Neural cell (in vitro differentiated cells): ENCODE measurements at regions not wholly inside any gene's neighbourhood (a gene's known extent, or its start where the extent isn't known, plus 50 kb on each side); places are given as distances from the start of the nearest gene placed in this dataset.

Experiments
- H2AFZ ChIP-seq: fragments of 200-600, 300-800 bp; sonication (generic), shearing (Covaris generic); 2 replicates; pipeline ENCODE4 v1.6.0; 2014; ENCODE audit warnings: low read depth, mild to moderate bottlenecking, antibody characterized with exemption, low read length, moderate library complexity
- H3F3A ChIP-seq: fragments of 200-600 bp; shearing (Covaris generic); 2 replicates; pipeline ENCODE4 v1.6.1; 2016; ENCODE audit warnings: mild to moderate bottlenecking, moderate library complexity, mixed read lengths, antibody characterized with exemption, low read length; ENCODE audit not compliant: insufficient read depth, poor library complexity, severe bottlenecking
- H3K27ac ChIP-seq: fragments of 200-600, 300-800 bp; sonication (generic), shearing (Covaris generic); 2 replicates; pipeline ENCODE4 v1.5.1; 2014; ENCODE audit warnings: mild to moderate bottlenecking, low read length, moderate library complexity
- H3K27me3 ChIP-seq: fragments of 300-800, 200-600 bp; sonication (generic), shearing (Covaris generic); 2 replicates; pipeline ENCODE4 v1.6.0; 2014; ENCODE audit warnings: mild to moderate bottlenecking, low read depth, low read length, moderate library complexity; ENCODE audit not compliant: insufficient read depth
- H3K36me3 ChIP-seq: fragments of 300-800, 200-600 bp; sonication (generic), shearing (Covaris generic); 2 replicates; pipeline ENCODE4 v1.5.1; 2014; ENCODE audit warnings: mild to moderate bottlenecking, antibody characterized with exemption, low read length, moderate library complexity; ENCODE audit not compliant: insufficient read depth
- H3K4me2 ChIP-seq: fragments of 300-800, 200-600 bp; sonication (generic), shearing (Covaris generic); 2 replicates; pipeline ENCODE4 v1.6.0; 2014; ENCODE audit warnings: mild to moderate bottlenecking, low read length
- H3K4me3 ChIP-seq: fragments of 300-800, 200-600 bp; sonication (generic), shearing (Covaris generic); 2 replicates; pipeline ENCODE4 v1.5.1; 2014; ENCODE audit warnings: mild to moderate bottlenecking, low read length, moderate library complexity
- H3K79me2 ChIP-seq: fragments of 200-600 bp; shearing (Covaris generic); replicated peaks from 2 replicates; pipeline ENCODE4 v1.6.0; 2014; ENCODE audit warnings: mild to moderate bottlenecking, low read length, moderate library complexity; ENCODE audit not compliant: insufficient read depth
- H3K9ac ChIP-seq: fragments of 300-800, 200-600 bp; sonication (generic), shearing (Covaris generic); 2 replicates; pipeline ENCODE4 v1.6.1; 2016; ENCODE audit warnings: mild to moderate bottlenecking, low read length, mixed read lengths
- H3K9me2 ChIP-seq: fragments of 200-600 bp; shearing (Covaris generic); 2 replicates; pipeline ENCODE4 v1.6.1; 2016; ENCODE audit warnings: mild to moderate bottlenecking, low read length, mixed read lengths; ENCODE audit not compliant: insufficient read depth
- H3K9me3 ChIP-seq: fragments of 200-600, 300-800 bp; sonication (generic), shearing (Covaris generic); 2 replicates; pipeline ENCODE4 v1.6.1; 2016; ENCODE audit warnings: mild to moderate bottlenecking, mixed run types, low read length, moderate library complexity, mixed read lengths
- H4K20me1 ChIP-seq: fragments of 200-600 bp; shearing (Covaris generic); 2 replicates; pipeline ENCODE4 v1.6.1; 2016; ENCODE audit warnings: mild to moderate bottlenecking, mixed run types; ENCODE audit not compliant: insufficient read depth
- CTCF ChIP-seq: fragments of 450-650 bp; IDR thresholded peaks from 2 replicates; pipeline ENCODE4 v1.5.1; 2014; ENCODE audit warnings: antibody characterized with exemption, mild to moderate bottlenecking, moderate library complexity; ENCODE audit not compliant: poor library complexity, severe bottlenecking
- EP300 ChIP-seq: fragments of 450-650 bp; conservative IDR thresholded peaks from 2 replicates; pipeline ENCODE4 v1.6.1; 2014; ENCODE audit warnings: antibody characterized with exemption, mild to moderate bottlenecking, moderate library complexity; ENCODE audit not compliant: poor library complexity, severe bottlenecking
- EZH2 ChIP-seq: fragments of 200-600, 300-800 bp; shearing (Covaris generic), sonication (generic); IDR thresholded peaks from 2 replicates; pipeline ENCODE4 v1.6.1; 2014; ENCODE audit warnings: antibody characterized with exemption, low read length, borderline replicate concordance, mild to moderate bottlenecking; ENCODE audit not compliant: insufficient read depth, poor library complexity, severe bottlenecking
- MXI1 ChIP-seq: fragments of 450-650 bp; conservative IDR thresholded peaks from 2 replicates; pipeline ENCODE4 v1.6.1; 2014; ENCODE audit warnings: antibody characterized with exemption, mild to moderate bottlenecking; ENCODE audit not compliant: poor library complexity, severe bottlenecking
- POLR2AphosphoS5 ChIP-seq: IDR thresholded peaks from 2 replicates; pipeline ENCODE4 v1.6.1; 2012
- RAD21 ChIP-seq: fragments of 450-650 bp; conservative IDR thresholded peaks from 2 replicates; pipeline ENCODE4 v1.6.1; 2014; ENCODE audit warnings: antibody characterized with exemption, mild to moderate bottlenecking, moderate library complexity
- REST ChIP-seq: IDR thresholded peaks from 2 replicates; pipeline ENCODE4 v1.6.1; 2012; ENCODE audit warnings: borderline replicate concordance
- SMC3 ChIP-seq: fragments of 450-650 bp; conservative IDR thresholded peaks from 2 replicates; pipeline ENCODE4 v1.6.1; 2014; ENCODE audit warnings: antibody characterized with exemption, mild to moderate bottlenecking, moderate library complexity; ENCODE audit not compliant: poor library complexity
- TAF1 ChIP-seq: IDR thresholded peaks from 2 replicates; pipeline ENCODE4 v1.6.1; 2012; ENCODE audit warnings: low read depth

GRCh38 chr13:34085204-34085603, 267.3 kb downstream of the RFC3 start:
- Histone ChIP-seq H3K4me2 (no peak overlapping the region), H3K79me2 (no peaks in the 10 kb centered on the region), H3K36me3 (no peaks in the 10 kb centered on the region), H3K4me3 (no peak overlapping the region), H3K9me2 (no peaks in the 10 kb centered on the region), H3K27me3 (no peaks in the 10 kb centered on the region), H3K27ac (no peak overlapping the region), H3K9ac (no peak overlapping the region), H3F3A (no peaks in the 10 kb centered on the region), H3K9me3 (no peaks in the 10 kb centered on the region), H4K20me1 (no peaks in the 10 kb centered on the region), H2AFZ (no peak overlapping the region)
- TF ChIP-seq CTCF, result no peak
- no peak for TF ChIP-seq POLR2AphosphoS5
- no peak for TF ChIP-seq MXI1
- no peak for TF ChIP-seq EZH2
- no peak for TF ChIP-seq SMC3
- TF ChIP-seq RAD21, result no peak
- TF ChIP-seq EP300, result no peak
- TF ChIP-seq TAF1, result no peak
- TF ChIP-seq REST, result no peak

GRCh38 chr13:34086281-34086680, 268.3 kb downstream of the RFC3 start:
- Histone ChIP-seq H3K27me3 (no peaks in the 10 kb centered on the region), H3K9me2 (no peaks in the 10 kb centered on the region), H3K36me3 (no peaks in the 10 kb centered on the region), H3K9ac (no peak overlapping the region), H3K4me3 (no peak overlapping the region), H2AFZ (no peak overlapping the region), H3F3A (no peaks in the 10 kb centered on the region), H3K4me2 (no peak overlapping the region), H3K9me3 (no peaks in the 10 kb centered on the region), H4K20me1 (no peaks in the 10 kb centered on the region), H3K79me2 (no peaks in the 10 kb centered on the region), H3K27ac (no peak overlapping the region)
- no peak for TF ChIP-seq SMC3
- TF ChIP-seq TAF1, result no peak
- no peak for TF ChIP-seq REST
- no peak for TF ChIP-seq EP300
- TF ChIP-seq CTCF, result no peak
- no peak for TF ChIP-seq RAD21
- no peak for TF ChIP-seq MXI1
- no peak for TF ChIP-seq POLR2AphosphoS5
- no peak for TF ChIP-seq EZH2
